Breast epithelium (tissue), 4 donors: ENCODE measurements at regions not wholly inside any gene's neighbourhood (a gene's known extent, or its start where the extent isn't known, plus 50 kb on each side); places are given as distances from the start of the nearest gene placed in this dataset.

ENCODE experiments used
- DNase-seq, 2 donors: peaks; one replicate each; pipeline ENCODE4 v3.0.0-alpha.2; 2019; ENCODE audit warnings: low spot score in 2 of 2
- H3K27ac ChIP-seq, 2 donors: fragments of 200-600 bp; sonication (generic) in 1 of 2; one replicate each; pipeline ENCODE4 v1.5.1; 2016 to 2019; ENCODE audit warnings: mild to moderate bottlenecking in 1 of 2
- H3K27me3 ChIP-seq, 2 donors: fragments of 200-600 bp; sonication (generic) in 1 of 2; one replicate each; pipeline versions ENCODE4 v1.5.1 to v1.6.0; 2017 to 2019; ENCODE audit warnings: control low read depth in 1 of 2, mild to moderate bottlenecking in 1 of 2
- H3K36me3 ChIP-seq: fragments of 200-600 bp; one replicate; pipeline ENCODE4 v1.5.1; 2019
- H3K4me1 ChIP-seq, 2 donors: fragments of 200-600 bp; sonication (generic); one replicate each; pipeline ENCODE4 v1.5.1; 2016 to 2019; ENCODE audit warnings: control low read depth in 1 of 2
- H3K4me3 ChIP-seq, 3 donors: fragments of 200-600 bp; sonication (generic); 1 replicate in 2 of 3; 2 replicates in 1 of 3; pipeline ENCODE4 v1.5.1; 2016 to 2019; ENCODE audit warnings: mild to moderate bottlenecking in 3 of 3, moderate library complexity in 2 of 3
- H3K9me3 ChIP-seq, 2 donors: fragments of 200-600 bp; sonication (generic) in 1 of 2; one replicate each; pipeline ENCODE4 v1.5.1; 2016 to 2019; ENCODE audit warnings: control low read depth in 1 of 2
- CTCF ChIP-seq, 3 donors: fragments of 450-650 bp; IDR thresholded peaks; one replicate each; pipeline ENCODE4 v1.5.1; 2016 to 2017; ENCODE audit warnings: antibody characterized with exemption in 3 of 3, mild to moderate bottlenecking in 3 of 3, moderate library complexity in 3 of 3
- POLR2A ChIP-seq: fragments of 450-650 bp; IDR thresholded peaks from one replicate; pipeline ENCODE4 v1.6.1; 2016; ENCODE audit warnings: antibody characterized with exemption, mild to moderate bottlenecking, moderate library complexity
- POLR2AphosphoS5 ChIP-seq, 3 donors: sonication (generic); formaldehyde crosslinking; IDR thresholded peaks; one replicate each; pipeline ENCODE4 v1.6.1; 2017; ENCODE audit warnings: antibody characterized with exemption in 3 of 3
- intact Hi-C: fragments of 100-400 bp; cut with DNase I; formaldehyde crosslinking; loops from one replicate; pipeline ENCODE4 v1.15.1; 2023; ENCODE audit warnings: low total_unique reads

- Histone ChIP-seq H3K9me3 (peaks cover 0 to 7% of the 10 kb centered on the region in 2 donors), H3K27ac (no peak overlapping the region), H3K4me3 (no peak overlapping the region), H3K4me1 (no peaks in the 10 kb centered on the region), H3K36me3 (no peaks in the 10 kb centered on the region), H3K27me3 (no peaks in the 10 kb centered on the region)
- intact Hi-C loops = no loop called here
- DNase-seq = no peak
- no peak for TF ChIP-seq POLR2A
- TF ChIP-seq CTCF (IDR thresholded peaks at IDR 0.05) = no peak
- TF ChIP-seq POLR2AphosphoS5 (IDR thresholded peaks at IDR 0.05) = no peak
Observed at GRCh38 chr6:24031496-24031895, 94.5 kb upstream of the NRSN1 start.

GRCh38 chr6:24032896-24033688 lies 92.9 kb upstream of the NRSN1 start:
- H3K4me1 ChIP-seq = no peaks in the 10 kb centered on the region
- no peak for DNase-seq
- intact Hi-C loops = no loop called here
- H3K36me3 ChIP-seq = no peaks in the 10 kb centered on the region
- no peak overlapping the region for H3K27ac ChIP-seq
- H3K9me3 ChIP-seq = peaks cover 0 to 7% of the 10 kb centered on the region in 2 donors
- no peaks in the 10 kb centered on the region for H3K27me3 ChIP-seq
- TF ChIP-seq CTCF (IDR thresholded peaks at IDR 0.05) (no peak), POLR2AphosphoS5 (IDR thresholded peaks at IDR 0.05) (no peak), POLR2A (no peak)
- no peak overlapping the region for H3K4me3 ChIP-seq

GRCh38 chr6:24043848-24044247 lies 82.2 kb upstream of the NRSN1 start:
- Histone ChIP-seq H3K4me1 (no peaks in the 10 kb centered on the region), H3K4me3 (no peak overlapping the region), H3K9me3 (peaks cover 0 to 10% of the 10 kb centered on the region in 2 donors), H3K36me3 (no peaks in the 10 kb centered on the region), H3K27ac (no peak overlapping the region), H3K27me3 (no peaks in the 10 kb centered on the region)
- TF ChIP-seq CTCF (IDR thresholded peaks at IDR 0.05) = no peak
- TF ChIP-seq POLR2AphosphoS5 (IDR thresholded peaks at IDR 0.05) = no peak
- no peak for TF ChIP-seq POLR2A
- intact Hi-C loops = no loop called here
- no peak for DNase-seq

GRCh38 chr6:24051942-24052589 lies 73.9 kb upstream of the NRSN1 start:
- Histone ChIP-seq H3K27ac (no peak overlapping the region), H3K4me3 (no peak overlapping the region), H3K4me1 (no peaks in the 10 kb centered on the region), H3K27me3 (no peaks in the 10 kb centered on the region), H3K9me3 (no peaks in the 10 kb centered on the region), H3K36me3 (no peaks in the 10 kb centered on the region)
- no peak for TF ChIP-seq POLR2A
- no peak for TF ChIP-seq CTCF (IDR thresholded peaks at IDR 0.05)
- no peak for TF ChIP-seq POLR2AphosphoS5 (IDR thresholded peaks at IDR 0.05)
- intact Hi-C loops = no loop called here
- DNase-seq = no peak

- Histone ChIP-seq H3K4me1 (no peaks in the 10 kb centered on the region), H3K27me3 (no peaks in the 10 kb centered on the region), H3K4me3 (no peak overlapping the region), H3K9me3 (no peaks in the 10 kb centered on the region), H3K27ac (no peak overlapping the region), H3K36me3 (no peaks in the 10 kb centered on the region)
- no peak for DNase-seq
- intact Hi-C loops = no loop called here
- TF ChIP-seq POLR2AphosphoS5 (IDR thresholded peaks at IDR 0.05) (no peak), CTCF (IDR thresholded peaks at IDR 0.05) (no peak), POLR2A (no peak)
Observed at GRCh38 chr6:24052590-24052961, 73.4 kb upstream of the NRSN1 start.
